Transverse colon (tissue), 4 donors: ENCODE measurements at regions not wholly inside any gene's neighbourhood (a gene's known extent, or its start where the extent isn't known, plus 50 kb on each side); places are given as distances from the start of the nearest gene placed in this dataset.

Source experiments
- DNase-seq: peaks from one replicate; pipeline ENCODE4 v3.0.0-alpha.2; 2019
- H3K27ac ChIP-seq, 4 donors: fragments of 200-600 bp; sonication (generic); 2 replicates each; pipeline ENCODE4 v1.5.1; 2016 to 2018; ENCODE audit warnings: inconsistent platforms in 4 of 4
- H3K27me3 ChIP-seq: fragments of 200-600 bp; sonication (generic); 2 replicates; pipeline ENCODE4 v1.5.1; 2017; ENCODE audit warnings: inconsistent platforms
- H3K36me3 ChIP-seq, 4 donors: fragments of 200-600 bp; sonication (generic); 2 replicates each; pipeline ENCODE4 v1.5.1; 2017 to 2019; ENCODE audit warnings: inconsistent platforms in 4 of 4
- H3K4me1 ChIP-seq, 4 donors: fragments of 200-600 bp; sonication (generic); 2 replicates each; pipeline ENCODE4 v1.5.1; 2017 to 2020; ENCODE audit warnings: inconsistent platforms in 4 of 4
- H3K4me3 ChIP-seq, 4 donors: fragments of 200-600 bp; sonication (generic); 1 replicate in 1 of 4; 2 replicates in 3 of 4; pipeline versions ENCODE4 v1.5.1 to v1.6.1; 2017 to 2019; ENCODE audit warnings: inconsistent platforms in 4 of 4
- H3K9me3 ChIP-seq, 2 donors: fragments of 200-600 bp; sonication (generic); 2 replicates each; pipeline ENCODE4 v1.5.1; 2017 to 2019; ENCODE audit warnings: inconsistent platforms in 2 of 2
- EP300 ChIP-seq: sonication (generic); formaldehyde crosslinking; IDR thresholded peaks from one replicate; pipeline ENCODE4 v1.6.1; 2017; ENCODE audit warnings: antibody characterized with exemption, low read depth
- POLR2A ChIP-seq: fragments of 450-650 bp; IDR thresholded peaks from one replicate; pipeline ENCODE4 v1.6.1; 2016; ENCODE audit warnings: antibody characterized with exemption, mild to moderate bottlenecking, moderate library complexity
- POLR2AphosphoS5 ChIP-seq, 3 donors: sonication (generic); formaldehyde crosslinking; IDR thresholded peaks; one replicate each; pipeline ENCODE4 v1.6.1; 2016; ENCODE audit warnings: antibody characterized with exemption in 3 of 3
- WGBS, 2 donors: methylation state at CpG; one replicate each; pipeline ENCODE4 v1.1.5; 2018; ENCODE audit warnings: low coverage in 1 of 2; 5-methylcytosine and 5-hydroxymethylcytosine counted together
- in situ Hi-C, 4 donors: fragments of 200-750 bp; cut with MboI; loops; one replicate each; pipeline versions ENCODE4 v1.15.0 to v1.15.1; 2017; ENCODE audit warnings: low sequenced_read_pairs in 3 of 4, low pct_ligation_motif_present in 1 of 4, low pct_unique_long_range_greater_than_20kb in 1 of 4
- intact Hi-C: fragments of 100-400 bp; cut with DNase I; formaldehyde crosslinking; loops from one replicate; pipeline ENCODE4 v1.15.1; 2023; ENCODE audit warnings: low total_unique reads
- TF ChIP-seq, protein P1 (sequence below), 5 experiments: fragments of 200-600 bp in 3 of 5; fragments of 450-650 bp in 2 of 5; sonication (generic) in 3 of 5; IDR thresholded peaks; 1 replicate in 2 of 5; 2 replicates in 3 of 5; pipeline ENCODE4 v1.5.1; 2016 to 2017; ENCODE audit warnings: antibody characterized with exemption in 5 of 5, inconsistent platforms in 3 of 5, mild to moderate bottlenecking in 2 of 5, moderate library complexity in 1 of 5

DNA sequence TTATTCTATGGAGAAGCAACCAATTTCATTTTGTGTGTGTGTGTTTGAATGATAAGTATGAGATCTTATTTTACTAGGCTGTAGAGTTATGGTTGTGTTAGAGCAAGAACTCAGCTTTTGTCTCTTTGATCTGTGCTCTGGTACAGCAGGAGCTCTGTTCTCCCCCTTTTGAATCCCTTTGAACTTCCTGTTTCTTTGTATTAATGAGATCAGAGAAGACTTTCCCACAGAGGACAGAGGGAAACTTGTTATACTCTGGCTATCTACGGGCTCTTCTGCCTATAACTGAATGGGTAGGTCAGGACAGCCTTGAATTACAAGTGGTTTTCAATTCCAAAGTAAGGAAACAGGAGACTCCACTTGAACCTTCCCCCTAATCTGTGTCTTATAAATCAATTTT, 1015.0 kb upstream of the RAG2 start:
- Histone ChIP-seq H3K27ac (no peak overlapping the region), H3K9me3 (no peaks in the 10 kb centered on the region), H3K4me3 (no peak overlapping the region), H3K4me1 (no peaks in the 10 kb centered on the region), H3K36me3 (no peaks in the 10 kb centered on the region), H3K27me3 (no peaks in the 10 kb centered on the region)
- WGBS, 2 donors, result 36 to 50% methylated on average over 1 of the region's 1 CpG
- intact Hi-C loops (no loop called here), in situ Hi-C loops (no loop called here)
- DNase-seq, result no peak
- TF ChIP-seq POLR2A, result no peak
- no peak for TF ChIP-seq POLR2AphosphoS5 (IDR thresholded peaks at IDR 0.05)
- TF ChIP-seq, protein P1, sequence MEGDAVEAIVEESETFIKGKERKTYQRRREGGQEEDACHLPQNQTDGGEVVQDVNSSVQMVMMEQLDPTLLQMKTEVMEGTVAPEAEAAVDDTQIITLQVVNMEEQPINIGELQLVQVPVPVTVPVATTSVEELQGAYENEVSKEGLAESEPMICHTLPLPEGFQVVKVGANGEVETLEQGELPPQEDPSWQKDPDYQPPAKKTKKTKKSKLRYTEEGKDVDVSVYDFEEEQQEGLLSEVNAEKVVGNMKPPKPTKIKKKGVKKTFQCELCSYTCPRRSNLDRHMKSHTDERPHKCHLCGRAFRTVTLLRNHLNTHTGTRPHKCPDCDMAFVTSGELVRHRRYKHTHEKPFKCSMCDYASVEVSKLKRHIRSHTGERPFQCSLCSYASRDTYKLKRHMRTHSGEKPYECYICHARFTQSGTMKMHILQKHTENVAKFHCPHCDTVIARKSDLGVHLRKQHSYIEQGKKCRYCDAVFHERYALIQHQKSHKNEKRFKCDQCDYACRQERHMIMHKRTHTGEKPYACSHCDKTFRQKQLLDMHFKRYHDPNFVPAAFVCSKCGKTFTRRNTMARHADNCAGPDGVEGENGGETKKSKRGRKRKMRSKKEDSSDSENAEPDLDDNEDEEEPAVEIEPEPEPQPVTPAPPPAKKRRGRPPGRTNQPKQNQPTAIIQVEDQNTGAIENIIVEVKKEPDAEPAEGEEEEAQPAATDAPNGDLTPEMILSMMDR (IDR thresholded peaks at IDR 0.05), result no peak
- TF ChIP-seq EP300, result no peak

DNA sequence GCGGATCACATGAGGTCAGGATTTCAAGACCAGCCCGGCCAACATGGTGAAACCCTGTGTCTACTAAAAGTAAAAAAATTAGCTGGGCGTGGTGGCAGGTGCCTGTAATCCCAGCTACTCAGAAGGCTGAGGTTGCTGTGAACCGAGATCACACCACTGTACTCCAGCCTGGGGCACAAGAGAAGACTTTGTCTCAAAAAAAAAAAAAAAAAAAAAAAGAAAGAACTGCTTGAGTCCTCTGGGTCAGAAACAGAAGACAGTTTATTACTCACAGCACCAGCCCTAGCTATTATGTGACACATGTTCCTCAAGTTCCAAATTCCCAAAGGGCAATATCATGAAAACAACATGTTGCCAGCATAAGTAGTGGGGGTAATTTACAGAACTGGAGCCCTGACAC, 1014.1 kb upstream of the RAG2 start:
- Histone ChIP-seq H3K9me3 (no peaks in the 10 kb centered on the region), H3K27me3 (no peaks in the 10 kb centered on the region), H3K36me3 (no peaks in the 10 kb centered on the region), H3K4me3 (no peak overlapping the region), H3K4me1 (no peaks in the 10 kb centered on the region), H3K27ac (no peak overlapping the region)
- in situ Hi-C loops, result no loop called here
- intact Hi-C loops, result no loop called here
- DNase-seq, result no peak
- TF ChIP-seq POLR2A (no peak), POLR2AphosphoS5 (IDR thresholded peaks at IDR 0.05) (no peak), EP300 (no peak)
- TF ChIP-seq, protein P1 (IDR thresholded peaks at IDR 0.05), result no peak
- 57% methylated on average over 4 of the region's 4 CpGs; no CpG with 5 or more reads in 1 of the 2 donors for WGBS, 2 donors

DNA sequence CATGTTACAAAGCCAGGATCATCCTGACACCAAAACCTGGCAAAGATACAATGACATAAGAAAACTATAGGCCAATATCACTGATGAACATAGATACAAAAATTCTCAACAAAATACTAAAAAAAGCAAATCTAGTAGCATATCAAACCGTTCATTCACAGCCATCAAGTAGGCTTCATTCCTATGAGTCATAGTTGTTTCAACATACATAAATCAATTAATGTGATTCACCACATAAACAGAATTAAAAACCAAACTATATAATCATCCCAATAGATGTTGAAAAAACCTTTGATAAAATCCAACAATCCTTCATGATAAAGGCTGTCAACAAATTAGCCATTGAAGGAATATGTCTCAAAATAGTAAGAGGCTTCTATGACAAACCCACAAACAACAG, 1007.2 kb upstream of the RAG2 start:
- Histone ChIP-seq H3K4me1 (no peaks in the 10 kb centered on the region), H3K27ac (no peak overlapping the region), H3K27me3 (no peaks in the 10 kb centered on the region), H3K9me3 (peaks cover 0 to 5% of the 10 kb centered on the region in 2 donors), H3K4me3 (no peak overlapping the region), H3K36me3 (no peaks in the 10 kb centered on the region)
- 44 to 49% methylated on average over 1 of the region's 1 CpG for WGBS, 2 donors
- in situ Hi-C loops, result no loop called here
- intact Hi-C loops, result no loop called here
- DNase-seq, result no peak
- TF ChIP-seq, protein P1 (IDR thresholded peaks at IDR 0.05), result no peak
- TF ChIP-seq POLR2A, result no peak
- TF ChIP-seq POLR2AphosphoS5 (IDR thresholded peaks at IDR 0.05), result no peak
- no peak for TF ChIP-seq EP300

DNA sequence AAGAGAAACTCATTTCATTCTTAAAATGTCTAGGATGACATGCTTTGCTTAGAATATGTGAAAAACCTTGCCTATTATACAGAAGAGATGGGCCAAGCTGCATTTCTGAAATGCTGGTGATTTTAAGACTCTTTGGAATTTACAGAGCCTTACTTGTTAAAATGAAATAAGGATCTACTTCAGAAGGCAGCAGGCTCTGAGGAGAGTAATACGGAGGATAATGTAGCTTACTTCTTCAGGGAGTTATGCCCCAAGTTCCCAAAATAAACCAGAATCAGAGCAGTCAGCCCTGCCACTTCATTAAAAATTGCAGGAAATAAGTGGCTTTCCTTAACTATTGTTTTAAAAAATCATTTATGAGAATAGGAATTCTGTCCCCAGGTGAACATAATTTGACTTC, 1000.3 kb upstream of the RAG2 start:
- H3K9me3 ChIP-seq, result peaks cover 0 to 4% of the 10 kb centered on the region in 2 donors
- no peaks in the 10 kb centered on the region for H3K36me3 ChIP-seq
- no peak for DNase-seq
- H3K27ac ChIP-seq, result no peak overlapping the region
- TF ChIP-seq EP300, result no peak
- no peak for TF ChIP-seq POLR2A
- no peak for TF ChIP-seq POLR2AphosphoS5 (IDR thresholded peaks at IDR 0.05)
- TF ChIP-seq, protein P1 (IDR thresholded peaks at IDR 0.05), result no peak
- intact Hi-C loops (no loop called here), in situ Hi-C loops (no loop called here)
- WGBS, 2 donors, result 40 to 73% methylated on average over 1 of the region's 1 CpG
- no peaks in the 10 kb centered on the region for H3K4me1 ChIP-seq
- H3K27me3 ChIP-seq, result no peaks in the 10 kb centered on the region
- H3K4me3 ChIP-seq, result no peak overlapping the region
